ENCODE measurements at regions not wholly inside any gene's neighbourhood (a gene's known extent, or its start where the extent isn't known, plus 50 kb on each side); places are given as distances from the start of the nearest gene placed in this dataset.

GRCh38 chr1:55654750-55655149 lies 439.6 kb upstream of the USP24 start:
- H3K23ac ChIP-seq (ENCODE audit: insufficient read length), result no peak overlapping the region
- H3K36me3 ChIP-seq (ENCODE audit: control insufficient read depth in 2 of 4, insufficient read depth in 4 of 4, low read length in 3 of 4), result no peaks in the 10 kb centered on the region
- H2BK12ac ChIP-seq (ENCODE audit: low read depth, low read length), result no peak overlapping the region
- H4K20me1 ChIP-seq (replicated peaks in 1 of 2; ENCODE audit: control insufficient read depth in 1 of 2, insufficient read depth in 2 of 2, low read length in 2 of 2), result no peaks in the 10 kb centered on the region
- H4K8ac ChIP-seq (ENCODE audit: extremely low read depth, insufficient read depth, low read length), result no peak overlapping the region
- 86% methylated on average over 4 of the region's 4 CpGs; no CpG with 5 or more reads in 1 of the 2 experiments for WGBS, 2 experiments (ENCODE audit: extremely low coverage in 1 of 2, insufficient coverage in 1 of 2, insufficient read length in 1 of 2, insufficient replicate concordance in 2 of 2, low coverage in 1 of 2, low lambda C conversion rate in 2 of 2, missing lambda C conversion rate in 1 of 2)
- no peak overlapping the region for H2AFZ ChIP-seq (ENCODE audit: low read length)
- no peak overlapping the region for H3K56ac ChIP-seq (replicated peaks; ENCODE audit: insufficient read length, low read depth, low read length)
- no peak overlapping the region for H3K9ac ChIP-seq (replicated peaks in 1 of 4; ENCODE audit: extremely low read depth in 1 of 4, low read depth in 3 of 4, low read length in 3 of 4)
- no peaks in the 10 kb centered on the region for H3K23me2 ChIP-seq (ENCODE audit: low read depth, low read length)
- H2BK15ac ChIP-seq (ENCODE audit: low read length), result no peak overlapping the region
- no peak overlapping the region for H2BK5ac ChIP-seq (ENCODE audit: low read depth, low read length)
- H3K27ac ChIP-seq (ENCODE audit: low read depth, low read length), result no peak overlapping the region
- H3K18ac ChIP-seq (ENCODE audit: extremely low read depth, low read length), result no peak overlapping the region
- H2BK20ac ChIP-seq (ENCODE audit: low read length), result no peak overlapping the region
- no peak overlapping the region for H3K4me3 ChIP-seq (ENCODE audit: extremely low read depth in 1 of 4, insufficient read depth in 2 of 4, low read depth in 3 of 4, low read length in 4 of 4)
- H3K4me2 ChIP-seq (ENCODE audit: insufficient read depth in 1 of 2, low read depth in 2 of 2, low read length in 2 of 2), result no peak overlapping the region
- no peak overlapping the region for H4K91ac ChIP-seq (replicated peaks; ENCODE audit: insufficient read length, low read length)
- FAIRE-seq (no peak), DNase-seq (ENCODE audit: low read depth in 1 of 2, low spot score in 2 of 2) (no peak)
- H3K4me1 ChIP-seq (replicated peaks in 1 of 4; ENCODE audit: control insufficient read depth in 3 of 4, insufficient read depth in 4 of 4, low read length in 3 of 4), result peaks cover 0 to 4% (median 2%) of the 10 kb centered on the region in 4 experiments; a peak in 4 of 7 replicates
- H2AK5ac ChIP-seq (ENCODE audit: low read depth, low read length), result no peak overlapping the region
- H3K79me1 ChIP-seq (ENCODE audit: low read depth, low read length), result no peaks in the 10 kb centered on the region
- H3K4ac ChIP-seq (replicated peaks; ENCODE audit: insufficient read length, low read depth, low read length), result no peak overlapping the region
- CTCF ChIA-PET (ENCODE audit: partially characterized antibody), result no interaction called here
- POLR2A ChIA-PET (ENCODE audit: partially characterized antibody), result no interaction called here
- H3K9me3 ChIP-seq (ENCODE audit: insufficient read depth in 2 of 2, low read depth in 1 of 2, low read length in 1 of 2), result no peaks in the 10 kb centered on the region
- H3K27me3 ChIP-seq (replicated peaks in 1 of 4; ENCODE audit: control insufficient read depth in 3 of 4, extremely low read depth in 1 of 4, insufficient read depth in 3 of 4, low read length in 3 of 4), result no peaks in the 10 kb centered on the region
- H3K14ac ChIP-seq (ENCODE audit: insufficient read length), result no peak overlapping the region
- H4K5ac ChIP-seq (ENCODE audit: insufficient read length, low read depth, low read length), result no peak overlapping the region
- no peak overlapping the region for H2BK120ac ChIP-seq (replicated peaks; ENCODE audit: low read depth, low read length)
- H3K79me2 ChIP-seq (ENCODE audit: control insufficient read depth in 1 of 2, insufficient read depth in 2 of 2, low read length in 2 of 2), result no peaks in the 10 kb centered on the region
- TF ChIP-seq CEBPB (IDR thresholded peaks at IDR 0.05; ENCODE audit: low read depth, low read length) (no peak), POU5F1 (IDR thresholded peaks at IDR 0.05; ENCODE audit: low read depth, low read length) (no peak), MAFK (IDR thresholded peaks at IDR 0.05; ENCODE audit: low read depth, low read length) (no peak), BCL11A (IDR thresholded peaks at IDR 0.05; ENCODE audit: low read depth in 2 of 2, low read length in 2 of 2) (no peak), YY1 (IDR thresholded peaks at IDR 0.05; ENCODE audit: low read depth, low read length) (no peak), KDM5A (IDR thresholded peaks at IDR 0.05; ENCODE audit: low read length) (no peak)
